Thymus (tissue), 11 donors: ENCODE measurements at regions not wholly inside any gene's neighbourhood (a gene's known extent, or its start where the extent isn't known, plus 50 kb on each side); places are given as distances from the start of the nearest gene placed in this dataset.
A peak's percentile ranks its signal among the peaks of the same experiment; 100 is the strongest.

Experiments used
- DNase-seq, 9 donors: peaks; one replicate each; pipeline ENCODE4 v3.0.0-alpha.2; 2013; ENCODE audit warnings: low spot score in 9 of 9, low read depth in 6 of 9, missing footprints in 1 of 9
- H3K27ac ChIP-seq, 2 donors: one replicate each; pipeline ENCODE4 v1.5.1; 2013; ENCODE audit warnings: control low read depth in 1 of 2, low read depth in 1 of 2, low read length in 1 of 2, mild to moderate bottlenecking in 1 of 2, moderate library complexity in 1 of 2
- H3K27me3 ChIP-seq, 2 donors: one replicate each; pipeline ENCODE4 v1.5.1; 2013; ENCODE audit warnings: low read length in 1 of 2; ENCODE audit not compliant: control insufficient read depth in 2 of 2, insufficient read depth in 1 of 2
- H3K36me3 ChIP-seq, 2 donors: one replicate each; pipeline ENCODE4 v1.5.1; 2013; ENCODE audit warnings: low read length in 1 of 2, mild to moderate bottlenecking in 1 of 2, moderate library complexity in 1 of 2; ENCODE audit not compliant: control insufficient read depth in 2 of 2, insufficient read depth in 2 of 2
- H3K4me1 ChIP-seq, 2 donors: one replicate each; pipeline ENCODE4 v1.5.1; 2013; ENCODE audit warnings: low read length in 2 of 2; ENCODE audit not compliant: control insufficient read depth in 2 of 2, insufficient read depth in 2 of 2
- H3K4me3 ChIP-seq, 2 donors: one replicate each; pipeline ENCODE4 v1.5.1; 2013; ENCODE audit warnings: low read length in 2 of 2, control low read depth in 1 of 2, mild to moderate bottlenecking in 1 of 2
- H3K9me3 ChIP-seq, 2 donors: one replicate each; pipeline ENCODE4 v1.5.1; 2013; ENCODE audit warnings: low read length in 1 of 2, mild to moderate bottlenecking in 1 of 2; ENCODE audit not compliant: control insufficient read depth in 2 of 2, insufficient read depth in 1 of 2
- whole genome bisulfite sequencing: extraction: QIAGEN DNeasy Blood & Tissue Kit; methylation state at CpG from one replicate; pipeline ENCODE4 v1.1.7; 2013; 5-methylcytosine and 5-hydroxymethylcytosine counted together
- donor health status: healthy.

DNA sequence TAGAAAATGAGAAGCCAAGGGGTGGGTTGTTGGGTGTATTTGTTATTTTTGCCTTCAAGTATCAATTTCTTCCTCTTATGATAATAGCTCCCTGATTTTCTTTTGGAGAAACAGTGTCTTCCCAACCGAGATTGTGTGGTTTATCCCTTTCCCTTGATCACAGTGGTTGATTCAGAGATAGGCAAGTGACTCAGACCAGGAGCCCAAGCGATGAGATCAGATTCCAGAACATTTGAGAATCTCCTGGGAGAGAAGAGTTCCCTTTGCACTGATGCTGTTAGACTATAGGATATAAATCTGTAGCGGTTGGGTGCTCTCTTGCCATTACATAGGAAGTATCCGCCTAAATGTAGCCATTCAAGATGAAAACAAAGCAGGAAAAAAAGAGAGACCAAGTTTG is 90.1 kb upstream of the WDR26 start:
- DNase-seq = no peak
- no peak overlapping the region for H3K27ac ChIP-seq
- WGBS = 97% methylated on average over 4 of the region's 4 CpGs
- no peaks in the 10 kb centered on the region for H3K36me3 ChIP-seq
- no peaks in the 10 kb centered on the region for H3K9me3 ChIP-seq
- no peaks in the 10 kb centered on the region for H3K27me3 ChIP-seq
- no peaks in the 10 kb centered on the region for H3K4me1 ChIP-seq
- no peak overlapping the region for H3K4me3 ChIP-seq

DNA sequence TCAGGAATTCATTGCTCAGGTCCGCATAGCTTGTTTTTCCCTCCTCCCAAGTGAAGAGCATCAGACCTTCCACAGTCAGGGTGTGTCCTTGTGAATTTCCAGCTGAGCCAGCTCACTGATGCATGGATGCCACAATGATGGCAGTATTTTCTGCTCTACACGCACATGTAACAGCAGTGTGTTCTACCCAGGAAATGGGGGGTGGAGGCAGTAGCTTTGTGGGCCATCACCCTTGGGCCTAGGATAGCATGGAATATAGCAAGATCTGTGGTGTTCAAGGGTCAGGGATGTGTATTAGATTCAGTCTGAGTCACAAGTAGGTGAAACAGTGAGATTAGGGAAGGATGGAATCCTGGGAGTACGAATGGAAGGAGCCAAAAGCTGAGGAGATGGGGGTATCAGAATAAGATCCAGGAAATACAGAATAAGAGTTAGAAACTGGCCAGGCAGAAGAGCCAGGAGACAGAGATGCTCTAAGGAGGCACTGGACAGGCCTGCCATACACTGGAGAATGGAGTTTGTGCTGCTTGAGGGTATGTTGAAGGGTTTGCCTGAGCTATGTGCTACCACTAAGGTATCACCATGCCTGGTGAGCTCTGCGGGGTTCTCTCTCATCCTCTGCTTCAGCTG is 90.6 kb upstream of the CNIH3 start:
- Histone ChIP-seq H3K4me3 (no peak overlapping the region), H3K27ac (no peak overlapping the region), H3K36me3 (no peaks in the 10 kb centered on the region), H3K4me1 (no peaks in the 10 kb centered on the region), H3K27me3 (no peaks in the 10 kb centered on the region), H3K9me3 (no peaks in the 10 kb centered on the region)
- no peak for DNase-seq
- 95% methylated on average over 4 of the region's 4 CpGs for WGBS

DNA sequence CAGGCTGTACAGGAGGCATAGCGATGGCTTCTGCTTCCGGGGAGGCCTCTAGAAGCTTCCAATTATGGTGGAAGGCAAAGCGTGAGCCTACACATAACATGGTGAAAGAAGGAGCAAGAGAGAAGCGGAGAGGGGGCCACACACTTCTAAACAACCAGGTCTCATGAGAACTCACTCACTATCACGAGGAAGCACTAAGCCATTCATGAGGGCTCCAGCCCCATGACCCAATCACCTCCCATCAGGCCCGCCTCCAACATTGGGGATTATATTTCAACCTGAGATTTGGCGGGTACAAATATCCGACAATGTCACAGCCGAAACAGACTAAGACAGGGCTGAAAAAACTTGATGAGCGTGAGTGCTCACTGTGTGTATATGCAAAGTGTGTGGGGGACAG is 89.3 kb upstream of the CNIH3 start:
- no peak overlapping the region for H3K27ac ChIP-seq
- 98% methylated on average over 10 of the region's 10 CpGs for WGBS
- no peak overlapping the region for H3K4me3 ChIP-seq
- H3K9me3 ChIP-seq = no peaks in the 10 kb centered on the region
- no peaks in the 10 kb centered on the region for H3K36me3 ChIP-seq
- H3K4me1 ChIP-seq = no peaks in the 10 kb centered on the region
- DNase-seq = no peak
- H3K27me3 ChIP-seq = no peaks in the 10 kb centered on the region

DNA sequence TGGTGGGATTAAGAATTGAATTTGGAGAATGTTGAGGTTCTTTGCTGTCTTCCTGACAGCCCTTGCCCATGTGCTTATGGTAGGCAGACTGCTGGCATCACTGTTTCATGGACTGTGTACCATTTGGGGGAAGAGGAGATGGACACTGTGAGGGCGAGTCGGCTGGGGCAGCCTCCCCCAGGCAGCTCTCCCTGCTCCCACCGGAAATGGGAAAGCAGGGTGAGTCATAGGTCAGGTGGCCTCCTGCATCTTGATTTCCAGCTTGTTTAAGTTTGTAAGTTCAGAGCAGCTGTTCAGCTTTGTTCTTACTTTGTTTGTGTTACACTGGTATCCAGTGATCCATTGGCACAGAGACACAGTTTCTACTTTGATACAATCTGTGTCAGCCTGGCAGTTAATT is 87.2 kb upstream of the CNIH3 start:
- 90% methylated on average over 3 of the region's 3 CpGs for WGBS
- no peak for DNase-seq
- Histone ChIP-seq H3K4me1 (no peaks in the 10 kb centered on the region), H3K36me3 (no peaks in the 10 kb centered on the region), H3K27me3 (no peaks in the 10 kb centered on the region), H3K4me3 (no peak overlapping the region), H3K9me3 (no peaks in the 10 kb centered on the region), H3K27ac (no peak overlapping the region)

DNA sequence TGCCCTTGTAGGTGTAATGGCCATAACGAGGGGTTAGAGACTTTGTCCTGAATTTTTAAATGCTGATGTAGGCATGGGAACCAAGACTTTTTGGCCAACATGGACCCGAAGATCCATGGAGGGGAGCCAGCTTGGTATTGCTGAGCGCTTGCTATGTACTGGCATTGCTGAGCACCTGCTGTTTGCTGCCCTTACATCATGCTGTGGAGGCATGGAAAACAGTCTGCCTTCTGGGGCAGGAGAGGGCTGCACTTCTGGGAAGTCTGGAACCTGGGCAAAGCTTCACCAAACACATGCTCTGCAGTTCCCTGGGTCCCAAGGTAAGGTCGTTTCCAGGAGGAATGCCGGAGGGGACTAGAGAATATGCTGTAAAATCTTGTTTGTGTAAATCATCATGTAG is 86.3 kb upstream of the CNIH3 start:
- H3K4me3 ChIP-seq = no peak overlapping the region
- WGBS = 97% methylated on average over 5 of the region's 5 CpGs
- DNase-seq = no peak
- H3K9me3 ChIP-seq = no peaks in the 10 kb centered on the region
- H3K36me3 ChIP-seq = no peaks in the 10 kb centered on the region
- H3K4me1 ChIP-seq = no peaks in the 10 kb centered on the region
- no peaks in the 10 kb centered on the region for H3K27me3 ChIP-seq
- H3K27ac ChIP-seq = no peak overlapping the region

DNA sequence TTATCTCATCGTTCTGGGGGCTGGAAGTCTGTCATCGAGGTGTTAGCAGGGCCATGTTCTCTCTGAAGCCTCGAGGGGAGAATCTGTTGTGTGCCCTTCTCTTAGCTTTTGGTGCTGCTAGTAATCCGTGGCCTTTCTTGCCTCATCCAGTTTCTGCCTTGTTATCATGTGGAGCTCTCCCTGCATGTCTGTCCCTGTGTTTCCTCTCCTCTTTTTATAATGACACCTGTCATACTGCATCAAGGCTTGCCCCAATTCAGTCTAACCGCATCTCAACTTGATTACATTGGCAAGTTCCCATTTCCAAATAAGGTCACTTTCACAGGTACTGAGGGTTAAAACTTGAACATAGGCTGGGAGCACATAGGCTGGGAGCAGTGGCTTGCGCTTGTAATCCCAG is 82.6 kb upstream of the CNIH3 start:
- 94% methylated on average over 6 of the region's 6 CpGs for WGBS
- Histone ChIP-seq H3K36me3 (no peaks in the 10 kb centered on the region), H3K27me3 (no peaks in the 10 kb centered on the region), H3K4me3 (no peak overlapping the region), H3K4me1 (no peaks in the 10 kb centered on the region), H3K9me3 (no peaks in the 10 kb centered on the region), H3K27ac (no peak overlapping the region)
- no peak for DNase-seq

DNA sequence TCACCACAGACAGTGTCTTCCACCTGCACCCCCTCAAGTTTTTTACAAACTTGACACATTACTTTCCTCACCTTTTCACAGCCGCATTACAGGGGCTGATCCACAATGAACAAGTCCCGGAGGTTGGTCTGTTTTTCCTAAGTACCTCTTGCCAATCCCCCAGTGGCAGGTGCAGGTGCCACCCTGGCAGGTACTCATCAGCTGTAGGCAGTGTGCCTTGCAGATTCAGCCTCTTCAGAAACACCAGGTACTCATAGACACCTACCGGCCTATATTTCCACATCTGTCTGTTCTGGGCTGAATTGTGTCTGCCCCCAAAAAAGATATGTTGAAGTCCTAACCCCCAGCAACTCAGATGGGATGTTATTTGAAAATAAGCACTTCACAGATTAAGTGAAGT is 81.4 kb upstream of the CNIH3 start:
- Histone ChIP-seq H3K4me3 (no peak overlapping the region), H3K4me1 (no peaks in the 10 kb centered on the region), H3K36me3 (no peaks in the 10 kb centered on the region), H3K27ac (no peak overlapping the region), H3K9me3 (no peaks in the 10 kb centered on the region), H3K27me3 (no peaks in the 10 kb centered on the region)
- DNase-seq = no peak
- 95% methylated on average over 3 of the region's 3 CpGs for WGBS

DNA sequence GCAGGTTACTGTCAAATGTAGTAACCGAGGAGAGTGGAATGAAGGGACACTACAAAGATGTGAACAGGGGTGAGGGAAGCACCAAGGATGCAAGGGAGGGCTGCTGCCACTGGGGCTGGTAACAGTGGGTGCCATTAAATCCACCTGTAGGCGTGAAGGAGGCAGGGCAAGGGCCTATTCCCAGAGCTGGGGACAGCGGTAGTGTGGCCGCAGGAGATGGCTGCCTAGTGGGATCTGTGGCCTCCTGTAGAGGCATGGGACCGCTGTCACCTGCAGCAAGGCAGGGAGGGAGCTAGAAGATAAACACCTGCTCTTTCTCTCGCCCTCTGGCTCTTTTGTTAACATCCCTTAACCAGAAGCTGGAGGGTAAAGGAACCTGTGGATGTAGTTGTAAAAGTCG is 80.5 kb upstream of the CNIH3 start:
- WGBS = 95% methylated on average over 7 of the region's 7 CpGs
- DNase-seq = no peak
- Histone ChIP-seq H3K9me3 (no peaks in the 10 kb centered on the region), H3K4me1 (peaks cover 3 to 4% of the 10 kb centered on the region in 2 donors), H3K36me3 (no peaks in the 10 kb centered on the region), H3K4me3 (no peak overlapping the region), H3K27ac (no peak overlapping the region), H3K27me3 (no peaks in the 10 kb centered on the region)

DNA sequence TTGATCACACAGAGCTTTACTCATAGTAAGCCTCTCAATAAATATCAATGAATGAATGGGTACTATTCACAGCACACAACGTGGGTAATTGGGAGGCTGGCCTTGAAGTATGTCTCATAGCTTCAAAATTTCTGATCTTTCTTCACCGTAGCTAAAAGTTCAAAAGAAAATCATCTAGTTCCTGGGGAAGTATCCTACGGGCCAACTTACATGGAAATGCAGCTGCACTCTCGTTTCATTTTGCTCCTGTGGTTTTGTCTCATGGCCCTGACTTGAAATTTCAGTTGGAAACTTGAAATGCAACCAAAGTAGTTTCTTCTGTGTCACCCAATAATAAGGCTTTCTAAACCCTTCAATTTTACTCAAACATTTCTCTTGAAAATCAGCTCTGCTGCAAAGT is 76.1 kb upstream of the CNIH3 start:
- no peaks in the 10 kb centered on the region for H3K9me3 ChIP-seq
- 4% methylated on average over 4 of the region's 4 CpGs for WGBS
- H3K4me1 ChIP-seq = peaks cover 3 to 4% of the 10 kb centered on the region in 2 donors
- no peak overlapping the region for H3K4me3 ChIP-seq
- peak overlapping the region in 1 of 2 donors; percentile 26 for H3K27ac ChIP-seq
- H3K36me3 ChIP-seq = no peaks in the 10 kb centered on the region
- peak in 1 of 9 donors; percentile 32 for DNase-seq
- no peaks in the 10 kb centered on the region for H3K27me3 ChIP-seq

DNA sequence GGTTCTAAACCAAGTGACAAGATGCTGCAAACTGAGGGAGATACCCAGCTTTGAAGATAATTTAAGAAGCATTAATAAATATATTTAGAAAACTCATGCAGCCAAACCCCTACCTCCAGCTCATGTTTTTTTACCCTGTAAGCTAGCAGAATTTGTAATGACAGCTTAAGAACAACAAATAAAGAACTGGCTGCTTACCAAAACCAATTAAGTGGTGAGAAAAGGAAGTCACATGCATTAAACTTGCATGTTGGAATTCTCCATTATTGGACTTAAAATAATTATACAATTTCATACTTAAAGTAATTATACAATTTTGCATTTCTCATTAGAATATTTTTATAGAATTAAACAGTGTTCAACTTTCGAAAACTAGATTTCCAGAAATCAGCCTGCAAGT is 75.6 kb upstream of the CNIH3 start:
- Histone ChIP-seq H3K4me3 (no peak overlapping the region), H3K27me3 (no peaks in the 10 kb centered on the region), H3K4me1 (peaks cover 3 to 4% of the 10 kb centered on the region in 2 donors), H3K27ac (no peak overlapping the region), H3K9me3 (no peaks in the 10 kb centered on the region), H3K36me3 (no peaks in the 10 kb centered on the region)
- no peak for DNase-seq
- 95% methylated on average over 1 of the region's 1 CpG for WGBS
